OCI-LY1 (cell line): ENCODE measurements at regions not wholly inside any gene's neighbourhood (a gene's known extent, or its start where the extent isn't known, plus 50 kb on each side); places are given as distances from the start of the nearest gene placed in this dataset.
"Not testable (repeated sequence)": the region's sequence is repeated elsewhere in the genome, so short reads cannot be mapped to it uniquely, and the experiment has no call there.

Source experiments
- H2AFZ ChIP-seq: fragments of 200-600 bp; sonication (generic), shearing (Covaris generic); 2 replicates; pipeline ENCODE4 v1.6.0; 2014; ENCODE audit warnings: antibody characterized with exemption, mild to moderate bottlenecking, low read length
- H3F3A ChIP-seq: fragments of 200-600 bp; sonication (generic), shearing (Covaris generic); 2 replicates; pipeline ENCODE4 v1.6.0; 2014; ENCODE audit warnings: mild to moderate bottlenecking, antibody characterized with exemption, low read length, moderate library complexity; ENCODE audit not compliant: insufficient read depth
- H3K27ac ChIP-seq: fragments of 200-600 bp; sonication (generic); 2 replicates; pipeline ENCODE4 v1.5.1; 2014; ENCODE audit warnings: low read length, mixed run types, mild to moderate bottlenecking, low read depth; ENCODE audit not compliant: poor library complexity, severe bottlenecking
- H3K27me3 ChIP-seq: fragments of 200-600 bp; sonication (generic); 2 replicates; pipeline ENCODE4 v1.6.0; 2014; ENCODE audit warnings: antibody characterized with exemption, mild to moderate bottlenecking, low read length, moderate library complexity; ENCODE audit not compliant: insufficient read depth
- H3K36me3 ChIP-seq: fragments of 200-600 bp; sonication (generic); 2 replicates; pipeline ENCODE4 v1.6.1; 2014; ENCODE audit warnings: mild to moderate bottlenecking, antibody characterized with exemption, low read length, moderate library complexity, mixed read lengths; ENCODE audit not compliant: insufficient read depth
- H3K4me1 ChIP-seq: fragments of 200-600 bp; sonication (generic); 2 replicates; pipeline ENCODE4 v1.5.1; 2014; ENCODE audit warnings: mild to moderate bottlenecking, low read length, moderate library complexity; ENCODE audit not compliant: insufficient read depth, severe bottlenecking
- H3K4me2 ChIP-seq: fragments of 200-600 bp; sonication (generic), shearing (Covaris generic); 2 replicates; pipeline ENCODE4 v1.6.1; 2014; ENCODE audit warnings: low read length
- H3K4me3 ChIP-seq: fragments of 200-600 bp; sonication (generic); 2 replicates; pipeline ENCODE4 v1.5.1; 2014; ENCODE audit warnings: low read length, low read depth, mild to moderate bottlenecking, mixed read lengths; ENCODE audit not compliant: poor library complexity, severe bottlenecking
- H3K79me2 ChIP-seq: fragments of 200-600 bp; shearing (Covaris generic); 2 replicates; pipeline ENCODE4 v1.6.1; 2016; ENCODE audit warnings: mixed run types, low read length, mixed read lengths; ENCODE audit not compliant: insufficient read depth
- H3K9ac ChIP-seq: fragments of 200-600 bp; sonication (generic), shearing (Covaris generic); 2 replicates; pipeline ENCODE4 v1.6.1; 2014; ENCODE audit warnings: mild to moderate bottlenecking, low read length, mixed read lengths
- H3K9me2 ChIP-seq: fragments of 200-600 bp; sonication (generic), shearing (Covaris generic); 2 replicates; pipeline ENCODE4 v1.6.1; 2014; ENCODE audit warnings: low read depth, mild to moderate bottlenecking, low read length, mixed read lengths
- H3K9me3 ChIP-seq: fragments of 200-600 bp; shearing (Covaris generic); 2 replicates; pipeline ENCODE4 v1.6.1; 2014; ENCODE audit warnings: low read length, mixed read lengths
- H4K20me1 ChIP-seq: fragments of 200-600 bp; sonication (generic), shearing (Covaris generic); 2 replicates; pipeline ENCODE4 v1.6.0; 2016; ENCODE audit warnings: mild to moderate bottlenecking, low read length; ENCODE audit not compliant: insufficient read depth
- CTCF ChIP-seq: fragments of 200-600 bp; sonication (generic), shearing (Covaris generic); IDR thresholded peaks from 2 replicates; pipeline ENCODE4 v1.5.1; 2017; ENCODE audit warnings: mild to moderate bottlenecking, antibody characterized with exemption, low read length, moderate library complexity, mixed read lengths
- EZH2 ChIP-seq: fragments of 200-600 bp; sonication (generic), shearing (Covaris generic); IDR thresholded peaks from 2 replicates; pipeline ENCODE4 v1.8.0; 2017; ENCODE audit warnings: borderline replicate concordance, mixed run types, mild to moderate bottlenecking, antibody characterized with exemption, low read length, moderate library complexity, mixed read lengths

GRCh38 chr14:22282949-22283348, 306.1 kb downstream of the DAD1 start:
- Histone ChIP-seq H3K4me3 (no peak overlapping the region), H3K79me2 (no peaks in the 10 kb centered on the region), H3K27ac (no peak overlapping the region), H3K9me2 (no peaks in the 10 kb centered on the region), H3K9ac (no peak overlapping the region), H2AFZ (no peak overlapping the region), H3K4me1 (no peaks in the 10 kb centered on the region), H3K36me3 (no peaks in the 10 kb centered on the region), H3K9me3 (no peaks in the 10 kb centered on the region), H3K27me3 (no peaks in the 10 kb centered on the region), H3K4me2 (no peak overlapping the region), H4K20me1 (no peaks in the 10 kb centered on the region), H3F3A (no peaks in the 10 kb centered on the region)
- TF ChIP-seq CTCF = no peak
- no peak for TF ChIP-seq EZH2

- no peak overlapping the region for H3K4me2 ChIP-seq
- H3K9ac ChIP-seq = no peak overlapping the region
- no peaks in the 10 kb centered on the region for H3F3A ChIP-seq
- H3K4me1 ChIP-seq = no peaks in the 10 kb centered on the region
- H3K36me3 ChIP-seq = no peaks in the 10 kb centered on the region
- H3K79me2 ChIP-seq = no peaks in the 10 kb centered on the region
- H3K4me3 ChIP-seq = no peak overlapping the region
- H4K20me1 ChIP-seq = no peaks in the 10 kb centered on the region
- no peak overlapping the region for H2AFZ ChIP-seq
- no peaks in the 10 kb centered on the region for H3K27me3 ChIP-seq
- TF ChIP-seq EZH2 (no peak), CTCF (no peak)
- H3K9me2 ChIP-seq = no peaks in the 10 kb centered on the region
- H3K27ac ChIP-seq = no peak overlapping the region
- H3K9me3 ChIP-seq = no peaks in the 10 kb centered on the region
These were observed 306.6 kb downstream of the DAD1 start for GRCh38 chr14:22282417-22282816.

- not testable (repeated sequence) for H2AFZ ChIP-seq, H3K9ac ChIP-seq, H3K4me1 ChIP-seq, H3K79me2 ChIP-seq, H3K27ac ChIP-seq, H3K9me3 ChIP-seq, H3K4me3 ChIP-seq, H3F3A ChIP-seq, H3K27me3 ChIP-seq, H3K9me2 ChIP-seq, H3K4me2 ChIP-seq, H3K36me3 ChIP-seq, H4K20me1 ChIP-seq
These were observed 307.6 kb downstream of the DAD1 start for GRCh38 chr14:22281447-22281874.

- Histone ChIP-seq H3K27me3 (no peaks in the 10 kb centered on the region), H3K4me3 (no peak overlapping the region), H3K9ac (no peak overlapping the region), H3K9me2 (no peaks in the 10 kb centered on the region), H4K20me1 (no peaks in the 10 kb centered on the region), H3K79me2 (no peaks in the 10 kb centered on the region), H3K36me3 (no peaks in the 10 kb centered on the region), H2AFZ (no peak overlapping the region), H3K27ac (no peak overlapping the region), H3F3A (no peaks in the 10 kb centered on the region), H3K4me1 (no peaks in the 10 kb centered on the region), H3K4me2 (no peak overlapping the region), H3K9me3 (no peaks in the 10 kb centered on the region)
- TF ChIP-seq CTCF (no peak), EZH2 (no peak)
These were observed 308.3 kb downstream of the DAD1 start for GRCh38 chr14:22280497-22281316.
